GM18867 (cell line): ENCODE measurements at regions not wholly inside any gene's neighbourhood (a gene's known extent, or its start where the extent isn't known, plus 50 kb on each side); places are given as distances from the start of the nearest gene placed in this dataset.

Experiments
- ATAC-seq: cut with Tn5 transposase; IDR thresholded peaks from one replicate; pipeline ENCODE4 v1.9.1; 2021; ENCODE audit warnings: mild to moderate bottlenecking, moderate library complexity; ENCODE audit not compliant: unreplicated experiment

- ATAC-seq, result no peak
These were observed 1015.7 kb downstream of the TUSC7 start for GRCh38 chr3:117725314-117725713.

DNA sequence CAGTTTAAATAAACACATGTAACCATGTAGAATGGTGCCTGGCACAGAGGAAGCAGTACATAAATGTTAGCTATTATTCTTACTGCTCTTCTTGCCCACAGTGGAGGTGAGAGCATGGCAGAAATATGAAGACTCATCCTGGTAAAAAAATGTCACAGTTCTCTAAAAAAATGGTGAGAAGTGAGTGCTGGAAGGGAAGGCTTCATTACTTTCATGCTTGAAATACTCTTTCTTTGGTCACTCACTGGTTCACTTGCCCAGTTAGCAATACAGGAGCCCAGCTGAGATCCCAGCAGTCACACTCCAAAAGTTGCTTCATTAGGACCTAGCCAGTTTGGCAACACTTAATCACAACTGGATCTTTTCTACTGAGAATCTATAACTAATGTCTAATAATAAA, 1017.2 kb downstream of the TUSC7 start:
- no peak for ATAC-seq

- ATAC-seq, result no peak
These were observed 1018.6 kb downstream of the TUSC7 start for GRCh38 chr3:117728226-117728625.

DNA sequence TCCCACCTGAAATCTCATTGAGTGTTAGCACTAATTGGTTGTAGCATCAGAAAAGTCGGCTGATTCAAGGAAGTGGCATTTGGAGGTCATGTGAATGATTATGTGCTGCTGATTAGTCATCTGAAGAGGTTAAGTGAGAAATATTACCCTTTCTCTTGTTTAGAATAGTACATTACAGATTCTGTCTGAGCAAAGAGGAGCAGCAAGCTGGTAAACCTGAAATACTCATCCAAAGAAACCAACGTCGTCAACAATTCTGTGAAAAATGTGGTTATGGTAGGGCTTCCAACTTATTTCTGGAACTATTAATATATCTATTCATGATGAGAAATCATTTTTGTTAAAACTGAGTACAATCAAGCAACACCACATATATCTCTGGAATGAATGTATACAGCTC, 1024.9 kb downstream of the TUSC7 start:
- no peak for ATAC-seq

DNA sequence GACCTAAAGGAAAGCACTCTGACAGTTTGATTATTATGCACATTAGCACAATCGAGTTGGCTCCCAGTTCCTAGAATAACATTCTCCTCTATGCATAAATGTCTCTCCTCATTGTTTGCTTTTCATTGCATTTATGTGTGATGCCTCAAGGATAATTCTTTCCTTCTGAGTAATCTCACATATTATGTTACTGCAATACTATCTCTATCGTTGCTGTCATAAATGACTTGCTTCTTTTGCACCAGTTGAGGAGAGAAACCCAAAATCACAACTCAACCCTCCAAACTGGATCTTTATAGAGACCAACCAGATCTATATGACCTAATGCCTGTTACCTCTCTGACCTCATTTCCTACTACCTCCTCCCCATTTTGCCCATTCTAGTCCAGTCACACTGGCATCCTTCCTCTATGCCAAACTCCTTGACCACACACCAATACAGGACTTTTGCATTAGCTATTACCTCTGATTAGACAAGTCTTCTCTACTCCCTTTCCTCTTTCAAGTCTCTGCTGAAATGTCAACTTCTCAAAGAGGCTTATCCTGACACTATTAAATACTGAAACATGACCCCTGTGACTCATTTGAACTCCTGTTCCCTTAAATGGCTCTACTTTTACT, 1026.0 kb downstream of the TUSC7 start:
- ATAC-seq, result no peak

GRCh38 chr3:117736846-117737245, 1027.3 kb downstream of the TUSC7 start:
- ATAC-seq, result no peak

DNA sequence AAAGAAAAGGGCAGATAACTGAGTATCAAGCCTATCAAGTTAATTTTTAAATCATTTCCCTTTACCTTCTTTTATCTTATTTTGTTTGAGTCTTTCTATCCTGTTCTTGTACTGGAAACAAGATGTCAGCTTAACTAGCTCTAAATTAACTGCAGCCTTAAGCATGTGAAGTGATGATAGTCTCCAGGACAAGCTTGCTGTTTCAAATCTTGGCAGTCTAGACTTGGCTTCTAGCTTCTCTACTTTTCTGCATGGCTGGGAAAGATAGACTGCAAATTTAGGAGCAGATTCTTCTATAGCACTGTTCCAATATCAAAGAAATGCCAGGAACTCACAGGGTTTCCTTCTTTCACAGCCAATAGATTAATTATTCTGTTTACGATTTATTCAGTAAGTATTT, 1034.4 kb downstream of the TUSC7 start:
- no peak for ATAC-seq

DNA sequence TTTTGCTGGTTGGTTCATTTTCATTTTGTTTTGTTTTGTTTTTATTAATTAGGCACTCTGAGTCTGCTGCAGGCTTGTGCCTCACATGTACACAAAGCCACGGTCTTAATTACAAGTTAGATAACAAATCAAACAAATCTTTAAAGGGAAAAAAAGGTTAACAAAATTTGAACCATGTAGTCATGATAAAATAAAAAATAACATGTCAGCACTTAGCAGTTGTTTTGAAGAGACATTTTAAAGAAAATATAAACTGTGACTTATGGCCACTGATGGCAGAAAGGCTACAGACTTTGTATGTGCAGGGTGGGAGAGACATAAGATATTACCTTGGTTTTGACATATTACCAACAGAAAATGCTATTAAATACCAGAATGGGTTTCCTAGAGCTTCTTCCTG, 1035.4 kb downstream of the TUSC7 start:
- no peak for ATAC-seq

- ATAC-seq, result no peak
These were observed 1035.9 kb downstream of the TUSC7 start for GRCh38 chr3:117745516-117745915.

DNA sequence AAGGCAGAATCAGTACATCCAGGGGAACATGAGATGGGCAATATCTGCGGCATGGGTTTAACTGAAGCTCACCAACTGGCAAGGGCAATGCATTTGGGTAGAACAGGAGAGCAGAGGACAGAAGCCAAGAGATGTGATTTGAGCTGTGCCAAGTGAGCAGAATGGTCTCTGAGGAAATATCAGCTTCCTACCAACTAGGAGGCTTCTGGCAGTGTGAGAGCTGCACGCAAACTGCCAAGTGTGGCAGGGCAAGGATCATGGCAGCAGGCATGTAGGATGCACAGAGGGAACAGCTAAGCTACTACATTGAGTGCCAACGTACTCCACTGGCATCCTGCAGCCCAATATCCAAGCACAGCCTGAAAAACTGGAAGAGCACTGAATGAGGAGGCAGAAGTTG, 1036.5 kb downstream of the TUSC7 start:
- ATAC-seq, result no peak

DNA sequence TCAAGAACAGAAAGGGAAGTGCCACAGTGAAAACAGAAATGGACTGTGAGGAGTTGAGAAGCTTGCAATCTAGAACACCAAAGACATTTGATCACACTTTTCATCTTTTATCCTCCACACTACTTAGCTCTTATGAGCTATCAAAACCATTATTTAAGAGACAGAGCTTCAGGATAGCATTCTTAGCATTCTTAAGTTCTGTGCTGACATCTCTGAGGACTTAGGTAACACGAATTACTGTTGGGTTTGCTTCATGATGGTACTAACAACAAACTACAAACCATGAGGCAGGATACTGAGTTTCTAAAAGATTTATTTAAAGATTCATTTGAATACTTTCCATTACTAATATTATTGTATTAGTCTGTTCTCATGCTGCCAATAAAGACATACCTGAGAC, 1038.6 kb downstream of the TUSC7 start:
- ATAC-seq, result no peak

- ATAC-seq, result no peak
These were observed 1041.2 kb downstream of the TUSC7 start for GRCh38 chr3:117750674-117751269.

GRCh38 chr3:117751651-117752050, 1042.1 kb downstream of the TUSC7 start:
- ATAC-seq, result no peak

DNA sequence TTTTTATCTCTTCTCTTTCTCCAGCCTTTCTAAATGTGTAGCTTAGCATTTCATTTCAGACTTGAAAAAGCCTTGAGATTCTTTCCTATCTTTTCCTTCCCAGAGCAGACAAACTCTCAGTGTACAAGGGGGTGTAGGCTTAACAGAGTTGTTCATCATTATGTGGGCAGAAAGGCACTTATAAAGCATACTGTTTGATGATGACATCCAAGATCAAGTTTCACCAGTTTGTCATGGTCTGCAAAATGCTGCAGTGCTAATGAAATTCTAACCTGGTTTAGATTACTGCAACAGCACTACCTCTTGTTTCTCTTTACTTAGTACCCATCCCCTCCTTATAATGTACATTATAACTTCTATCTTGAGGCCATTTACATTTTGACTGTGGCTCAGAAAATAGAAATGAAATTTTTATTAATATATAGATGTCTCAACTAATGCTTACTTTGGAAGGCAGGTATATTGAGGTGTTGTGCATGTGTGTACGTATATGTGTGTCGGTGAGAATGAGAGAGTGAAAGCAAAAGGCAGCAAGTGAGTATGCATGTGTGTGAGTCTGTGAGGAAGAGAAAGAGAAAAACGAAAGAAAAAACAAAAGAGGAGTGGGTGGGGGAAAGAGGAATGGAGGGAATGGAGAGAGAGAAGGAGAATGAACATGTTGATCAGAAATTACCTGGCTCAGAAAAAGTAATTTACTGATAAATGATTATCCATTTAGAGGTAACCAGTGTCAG, 1043.6 kb downstream of the TUSC7 start:
- no peak for ATAC-seq

DNA sequence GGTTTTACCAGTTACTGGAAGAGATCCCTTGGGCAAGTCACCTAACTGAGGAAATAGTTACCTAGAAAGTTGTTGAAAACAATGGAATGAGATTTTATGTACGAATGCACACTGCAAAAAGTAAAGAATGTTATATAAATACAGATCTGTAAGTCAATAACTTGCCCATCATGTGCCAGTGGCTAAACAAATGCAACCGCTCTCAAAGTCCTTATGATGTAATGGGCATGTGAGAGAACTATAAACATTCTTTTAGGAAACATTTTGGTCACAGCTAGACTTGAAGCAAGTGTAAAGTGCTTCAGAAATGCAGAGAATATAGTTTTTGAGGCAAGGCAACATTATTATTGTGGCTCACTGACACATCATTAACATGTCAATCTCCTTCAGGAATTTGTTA, 1044.5 kb downstream of the TUSC7 start:
- ATAC-seq, result no peak

GRCh38 chr3:117754841-117755240, 1045.3 kb downstream of the TUSC7 start:
- ATAC-seq, result no peak

DNA sequence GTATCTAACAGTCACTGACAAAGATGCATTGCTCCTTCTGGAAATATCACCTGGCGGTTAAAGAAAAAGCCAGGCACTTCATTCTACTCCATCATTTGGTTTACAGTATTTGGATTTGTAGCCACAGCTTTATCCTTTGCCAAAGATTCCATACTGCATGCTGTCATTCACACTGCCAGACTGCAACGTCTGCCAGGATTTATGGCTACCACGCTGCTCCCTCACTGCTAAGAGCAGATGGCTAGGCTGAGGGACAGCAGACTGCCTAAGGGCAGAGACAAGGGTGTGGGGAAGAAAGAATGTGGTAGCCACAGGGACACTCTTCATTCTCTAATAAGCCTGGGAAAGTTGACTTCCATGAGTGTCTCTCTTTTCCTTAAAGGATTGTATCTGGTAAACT, 1047.0 kb downstream of the TUSC7 start:
- no peak for ATAC-seq

DNA sequence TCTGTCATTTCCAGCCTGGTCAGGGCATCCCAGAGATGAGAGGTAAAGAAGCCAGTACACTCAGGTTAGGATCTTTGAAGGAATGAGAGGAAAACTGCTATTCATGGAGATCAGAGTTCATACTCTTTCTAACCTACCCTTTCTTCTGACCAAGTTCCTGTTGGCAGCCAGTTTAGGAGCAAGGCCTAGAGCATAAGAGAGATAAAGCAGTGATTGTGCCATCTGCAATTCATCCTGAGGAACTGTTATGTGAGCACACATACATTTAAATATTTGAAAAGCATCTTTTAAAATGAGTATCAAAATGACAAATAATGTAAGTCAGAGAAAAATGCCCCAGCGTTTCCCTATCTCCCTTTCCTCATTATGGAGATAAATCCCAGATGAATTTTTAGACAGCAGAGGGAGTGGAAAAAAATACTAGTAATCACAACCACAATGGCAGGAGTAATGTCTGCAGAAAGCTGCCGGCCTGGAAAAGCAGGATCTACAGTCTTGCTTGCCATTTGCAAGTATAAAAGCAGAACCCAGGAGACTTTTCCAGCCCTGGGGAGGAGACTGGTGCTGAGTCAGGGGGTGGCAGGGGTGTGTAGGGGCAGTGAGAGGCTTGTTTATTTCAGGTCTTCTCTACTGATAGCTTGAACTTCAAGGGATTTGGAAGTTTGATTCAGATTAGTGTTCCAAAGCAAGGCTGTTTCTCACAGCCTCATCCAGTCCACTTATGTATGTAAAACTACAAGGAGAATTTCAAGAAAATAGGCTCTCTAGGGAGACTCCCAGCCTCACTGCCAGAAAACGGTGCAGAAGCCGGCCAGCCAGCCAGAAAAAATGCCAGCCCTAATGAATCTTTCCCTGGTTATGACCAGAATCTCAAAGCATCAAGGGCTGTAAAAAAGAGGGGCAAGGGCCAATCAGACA, 1052.4 kb downstream of the TUSC7 start:
- ATAC-seq, result no peak

GRCh38 chr3:117762621-117763037, 1053.0 kb downstream of the TUSC7 start:
- no peak for ATAC-seq

GRCh38 chr3:117763561-117763960, 1054.0 kb downstream of the TUSC7 start:
- no peak for ATAC-seq

GRCh38 chr3:117768581-117768980, 1059.0 kb downstream of the TUSC7 start:
- no peak for ATAC-seq
